M059J (cell line): ENCODE measurements at regions not wholly inside any gene's neighbourhood (a gene's known extent, or its start where the extent isn't known, plus 50 kb on each side); places are given as distances from the start of the nearest gene placed in this dataset.

Experiments used
- DNase-seq: peaks from one replicate; pipeline ENCODE4 v3.0.0-alpha.2; 2012; ENCODE audit warnings: low read depth

DNA sequence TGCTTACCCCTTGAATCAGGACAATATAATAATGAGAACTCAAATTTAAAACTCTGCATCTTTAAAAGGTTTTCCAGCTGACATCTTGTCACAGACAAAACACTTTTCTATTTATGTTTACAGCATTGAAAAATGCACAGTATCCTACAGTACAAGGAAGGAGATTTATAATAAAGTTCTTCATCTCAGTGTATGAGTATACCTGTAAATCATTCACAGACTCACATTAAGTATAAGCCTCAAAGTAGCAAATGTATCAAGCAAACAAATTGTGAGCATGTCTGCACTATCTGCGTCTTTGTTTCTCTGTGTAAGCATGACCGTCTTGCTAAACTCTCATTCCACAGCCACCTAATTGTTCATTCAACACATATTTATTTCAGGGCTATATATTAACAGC lies 52.8 kb downstream of the PPP1R2C start:
- no peak for DNase-seq

DNA sequence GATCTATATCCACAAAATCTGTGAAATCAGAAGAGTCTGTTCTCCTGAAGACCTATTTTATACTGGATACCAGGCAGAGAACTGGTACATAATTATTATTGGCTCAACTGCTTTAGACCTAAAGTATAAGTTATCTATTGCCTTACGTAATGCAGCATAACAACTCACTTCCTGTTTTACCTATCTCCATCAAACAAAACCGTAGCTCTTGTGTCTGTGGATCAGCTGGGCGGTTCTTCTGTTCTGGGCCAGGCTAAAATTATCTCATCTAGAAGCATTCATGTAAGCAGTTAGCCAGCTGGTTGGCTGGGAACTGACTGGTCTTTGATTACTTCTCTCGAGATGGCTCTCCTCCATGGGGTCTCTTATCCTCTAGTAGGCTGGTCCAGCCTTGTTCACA lies 57.8 kb downstream of the PPP1R2C start:
- no peak for DNase-seq

- DNase-seq = no peak
These were observed 62.2 kb downstream of the PPP1R2C start for GRCh38 chrX:42715701-42716262.

DNA sequence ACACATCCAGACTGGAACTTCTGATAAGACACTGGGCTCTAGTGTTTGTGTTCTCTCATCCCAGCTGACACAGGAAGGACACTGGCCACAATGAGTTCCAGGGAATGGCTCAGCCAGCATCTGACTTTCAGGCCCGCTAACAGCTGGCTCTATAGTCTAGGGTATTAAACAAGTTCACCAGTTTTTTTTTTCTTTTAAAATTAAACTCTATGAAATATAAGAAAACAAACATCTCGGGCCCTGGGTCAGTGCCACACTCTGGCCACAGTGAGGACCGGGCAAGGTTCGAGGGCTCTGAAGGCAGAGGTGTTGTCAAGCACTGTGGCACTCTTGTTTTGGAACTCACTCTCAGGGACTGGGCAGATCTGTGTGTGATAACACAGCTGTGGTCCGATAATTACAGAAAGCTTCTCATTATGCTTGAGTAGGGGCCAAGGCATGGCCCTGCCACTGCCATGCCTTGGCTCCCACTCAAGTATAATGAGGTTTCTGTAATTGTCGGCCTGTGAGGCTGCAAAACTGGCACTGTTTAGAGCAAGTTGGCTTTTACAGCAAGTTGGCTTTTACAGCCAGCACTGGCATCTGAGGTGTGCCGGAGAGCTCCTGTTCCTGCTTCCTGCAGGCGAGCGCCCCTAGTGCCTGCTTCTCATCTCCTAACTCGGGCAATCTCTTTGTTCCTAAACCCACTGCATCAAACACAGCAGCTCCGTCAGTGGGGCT lies 62.8 kb downstream of the PPP1R2C start:
- DNase-seq = peak; percentile 58

DNA sequence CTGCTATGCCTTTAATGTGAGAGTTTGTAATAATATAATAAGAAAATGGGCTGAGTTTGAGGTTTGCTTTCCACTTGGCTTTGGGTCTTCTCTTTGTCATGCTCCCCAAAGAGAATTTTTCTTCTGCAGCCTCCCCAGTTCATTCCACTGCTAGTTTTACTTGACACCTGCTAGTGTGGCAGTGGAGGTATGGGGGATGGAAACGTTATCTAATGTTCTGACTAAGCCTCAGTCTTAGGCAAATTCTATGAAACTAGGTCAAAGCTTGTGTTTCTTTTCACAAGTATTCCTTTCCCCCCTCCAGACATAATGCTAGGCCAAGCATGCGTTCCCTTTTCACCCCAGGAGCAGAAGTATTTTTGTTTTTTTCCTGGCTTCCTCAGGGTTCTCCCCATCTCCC lies 67.5 kb downstream of the PPP1R2C start:
- no peak for DNase-seq

DNA sequence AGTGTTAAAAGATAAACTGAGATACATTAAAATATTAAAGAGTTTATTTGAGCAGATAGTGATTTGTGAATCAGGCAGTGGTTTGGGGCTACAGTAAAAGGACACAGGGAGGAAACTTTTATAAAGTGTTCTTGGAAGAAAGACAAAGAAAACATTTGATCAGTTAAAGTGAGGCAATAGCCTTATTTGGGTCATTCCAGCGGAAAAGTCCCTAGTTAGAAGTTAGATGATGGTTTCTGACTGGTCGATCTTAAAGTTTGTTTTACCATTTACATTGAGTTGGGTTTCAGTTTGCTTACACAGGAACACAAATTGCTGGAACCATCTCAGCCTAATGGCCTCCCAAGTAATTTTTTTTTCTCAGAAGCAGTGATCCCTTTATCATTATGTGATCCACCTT lies 69.7 kb downstream of the PPP1R2C start:
- peak; percentile 27 for DNase-seq

GRCh38 chrX:42707742-42708141 lies 70.2 kb downstream of the PPP1R2C start:
- no peak for DNase-seq

GRCh38 chrX:42704454-42704853 lies 73.5 kb downstream of the PPP1R2C start:
- DNase-seq = peak; percentile 10

DNA sequence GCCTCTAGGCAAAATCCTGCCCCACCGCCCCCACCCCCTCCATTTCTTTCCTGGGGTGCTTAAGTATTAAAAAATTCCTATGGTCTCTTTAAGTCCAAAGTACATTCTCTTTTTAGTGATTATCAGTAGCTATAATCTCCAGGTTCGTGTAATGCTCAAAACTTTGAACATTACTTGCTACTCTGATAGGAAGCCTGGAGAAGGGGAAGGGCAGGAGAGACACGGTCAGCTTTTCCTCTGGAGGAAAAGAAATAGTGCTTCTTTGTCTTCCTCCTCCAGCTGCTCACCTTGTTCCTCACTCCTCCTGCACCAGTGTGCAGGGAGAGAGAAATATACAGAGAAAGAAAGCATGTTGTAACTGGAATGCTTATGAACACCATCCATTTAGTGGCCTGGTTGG lies 80.4 kb downstream of the PPP1R2C start:
- DNase-seq = no peak

DNA sequence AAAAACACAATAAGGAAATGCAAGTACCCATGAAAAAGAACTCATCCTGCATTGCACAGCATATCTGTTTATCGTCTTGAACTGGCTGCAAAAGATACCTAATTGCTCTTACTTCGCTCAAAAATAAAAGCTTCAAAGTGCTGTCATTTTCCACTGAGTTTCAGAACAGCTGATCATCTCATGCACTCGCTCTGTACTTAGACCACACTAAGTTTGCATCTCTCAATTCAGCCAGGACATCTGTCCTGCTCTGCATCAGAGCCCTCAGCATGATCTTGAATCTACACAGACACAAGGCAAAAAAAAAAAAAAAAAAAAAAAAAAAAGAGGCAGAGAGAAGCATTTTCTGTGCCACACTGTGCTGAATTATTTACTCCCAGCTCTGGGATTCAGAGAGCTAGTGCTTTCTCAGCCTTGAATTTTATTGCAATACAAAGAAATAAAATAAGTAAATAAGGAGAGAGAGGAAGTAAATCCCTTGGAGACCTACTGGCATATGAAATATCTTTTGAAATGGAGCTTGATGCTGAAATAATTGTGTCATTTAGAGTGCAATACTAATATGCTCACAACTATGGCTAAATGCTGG lies 81.3 kb downstream of the PPP1R2C start:
- no peak for DNase-seq

DNA sequence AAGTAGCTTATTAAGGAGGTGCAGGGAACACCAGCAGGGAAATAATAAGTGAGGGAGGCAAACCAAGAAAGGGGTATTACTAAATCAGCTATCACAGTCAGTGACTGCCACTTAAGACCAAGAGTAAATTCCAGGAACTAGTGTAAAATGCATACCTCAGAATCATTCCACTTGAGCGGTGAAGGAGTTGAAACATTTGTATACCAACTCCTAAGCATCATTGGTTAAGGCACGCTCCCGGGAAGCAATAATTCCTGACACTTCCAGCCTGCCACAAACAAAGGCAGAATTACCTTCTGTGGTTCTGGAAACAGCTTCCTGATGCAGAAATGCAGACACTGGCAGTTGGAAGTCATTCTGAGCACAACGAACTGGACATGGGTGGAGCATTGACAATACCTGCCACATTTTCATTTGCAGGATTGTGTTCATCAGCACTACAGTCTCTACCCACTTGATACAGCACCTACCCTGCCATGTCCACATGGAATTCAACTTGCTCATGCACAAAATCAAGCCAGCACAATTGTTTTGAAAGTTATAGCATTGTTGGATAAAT lies 82.1 kb downstream of the PPP1R2C start:
- peak; percentile 34 for DNase-seq

GRCh38 chrX:42694260-42694815 lies 83.6 kb downstream of the PPP1R2C start:
- DNase-seq = peak; percentile 74

GRCh38 chrX:42691196-42691595 lies 86.8 kb downstream of the PPP1R2C start:
- DNase-seq = no peak

DNA sequence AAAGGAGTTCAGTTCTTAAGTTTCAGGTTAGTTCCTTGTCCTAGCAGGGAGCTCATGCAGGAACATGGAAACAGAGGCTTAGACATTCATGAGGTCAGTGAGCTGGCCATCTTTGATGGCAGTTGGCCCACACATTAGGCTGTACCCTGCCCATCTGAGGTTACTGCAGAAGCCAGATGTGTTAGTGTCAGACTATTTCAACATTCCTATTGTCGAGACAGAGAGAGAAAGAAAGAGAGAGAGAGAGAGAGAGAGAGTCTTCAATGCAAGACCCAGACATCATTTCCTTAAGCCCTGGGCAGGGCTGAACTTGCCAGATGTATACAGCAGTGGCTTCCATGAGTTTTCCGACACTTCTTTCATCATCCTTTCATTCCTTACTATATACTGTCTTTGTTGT lies 91.3 kb downstream of the PPP1R2C start:
- no peak for DNase-seq

DNA sequence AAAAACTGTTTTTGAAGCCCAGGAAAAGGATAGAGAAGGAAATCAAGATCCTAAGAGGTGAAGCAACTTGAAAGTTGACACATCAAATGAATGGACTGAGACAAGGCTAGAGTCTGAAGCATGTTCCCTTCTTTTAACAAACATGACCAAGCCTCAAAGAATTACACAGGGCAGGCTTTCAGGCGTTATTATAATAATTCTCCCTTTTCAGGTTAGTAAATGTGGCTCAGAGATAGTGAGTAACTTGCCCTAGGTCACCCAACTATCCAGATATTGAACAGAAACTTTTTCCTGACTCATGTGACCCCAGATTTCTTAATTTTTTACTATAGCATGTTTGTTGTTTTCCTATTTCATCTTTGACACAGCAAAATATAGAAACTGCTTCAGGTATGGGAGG lies 91.7 kb downstream of the PPP1R2C start:
- no peak for DNase-seq

GRCh38 chrX:42684065-42684464 lies 93.9 kb downstream of the PPP1R2C start:
- peak; percentile 18 for DNase-seq

GRCh38 chrX:42680666-42681065 lies 97.3 kb downstream of the PPP1R2C start:
- DNase-seq = peak; percentile 7

DNA sequence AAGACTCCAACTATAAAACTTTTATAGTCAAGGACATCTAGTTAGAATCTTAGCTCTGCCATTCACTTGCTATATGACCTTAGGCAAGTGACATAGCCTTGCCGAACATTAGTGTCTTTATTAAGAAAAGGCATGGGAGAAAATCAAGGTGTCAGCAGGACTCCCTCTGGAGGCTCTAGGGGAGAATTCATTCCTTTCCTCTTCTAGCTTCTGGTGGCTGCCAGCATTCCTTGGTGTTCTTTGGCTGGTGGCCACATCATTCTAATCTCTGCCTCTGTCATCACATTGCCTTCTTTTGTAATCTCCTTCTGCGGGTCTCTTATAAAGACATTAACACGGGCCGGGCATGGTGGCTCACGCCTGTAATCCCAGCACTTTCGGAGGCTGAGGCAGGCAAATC lies 99.8 kb downstream of the PPP1R2C start:
- peak; percentile 66 for DNase-seq

- peak; percentile 46 for DNase-seq
These were observed 104.6 kb downstream of the PPP1R2C start for GRCh38 chrX:42673301-42673810.

DNA sequence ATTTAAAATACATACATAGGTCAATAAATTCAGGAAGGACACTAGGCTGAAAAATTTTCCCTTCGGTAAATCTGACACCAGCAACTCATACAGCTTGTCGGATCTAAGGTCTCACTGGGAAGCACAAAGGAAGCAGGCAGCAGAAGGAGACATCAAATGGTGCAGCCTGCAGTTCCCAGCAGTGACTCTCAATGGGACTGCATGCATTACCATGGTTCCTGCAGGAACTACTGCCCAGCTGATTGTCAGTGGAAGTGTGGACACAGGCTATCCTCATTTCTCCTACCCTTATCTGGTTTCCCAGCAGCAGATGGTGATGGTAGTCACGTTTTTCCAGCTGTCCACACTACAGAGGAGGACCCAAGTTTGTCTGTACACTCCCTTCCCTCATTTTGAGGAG lies 113.3 kb downstream of the PPP1R2C start:
- DNase-seq = no peak

DNA sequence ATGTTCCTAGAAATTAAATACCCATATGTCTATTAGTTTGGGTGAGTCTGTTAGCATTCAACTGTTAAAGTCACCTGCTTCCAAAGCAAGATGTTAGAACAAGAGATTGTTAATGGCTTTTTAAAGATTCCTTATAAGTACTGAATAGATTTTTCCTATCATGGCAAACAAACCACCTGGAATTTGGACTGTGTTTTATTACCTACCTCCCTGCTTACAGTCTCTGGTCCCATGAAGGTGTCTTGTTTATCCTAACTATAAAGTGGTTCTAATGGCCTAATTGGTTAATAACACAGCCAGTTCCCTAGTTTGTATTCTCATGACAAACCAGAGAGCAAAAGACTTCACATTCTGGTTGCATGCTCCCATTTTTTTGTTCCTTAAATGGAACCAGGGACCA lies 149.5 kb downstream of the PPP1R2C start:
- DNase-seq = no peak

DNA sequence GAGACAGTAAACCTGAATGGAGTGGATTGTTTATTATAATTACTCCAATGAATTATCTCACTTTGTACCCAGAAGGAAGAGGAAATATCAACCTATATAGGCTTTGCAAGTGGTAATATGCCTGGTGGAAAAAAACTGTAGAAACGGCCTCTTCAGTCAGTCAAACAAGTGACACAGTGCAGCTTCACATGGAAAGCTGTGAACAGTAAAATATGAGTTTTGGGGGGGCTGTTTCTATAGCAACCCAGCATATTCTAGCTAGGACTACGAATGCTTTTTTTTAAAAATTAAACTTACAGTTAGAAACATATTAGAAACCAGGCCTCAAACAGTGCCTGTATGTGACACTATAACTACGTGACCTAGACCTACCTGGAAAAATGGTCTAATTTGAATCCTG lies 150.1 kb downstream of the PPP1R2C start:
- DNase-seq = no peak

GRCh38 chrX:42624524-42624923 lies 153.4 kb downstream of the PPP1R2C start:
- DNase-seq = no peak
